ENCODE measurements at regions not wholly inside any gene's neighbourhood (a gene's known extent, or its start where the extent isn't known, plus 50 kb on each side); places are given as distances from the start of the nearest gene placed in this dataset.

GRCh38 chr2:236743921-236744280, 174.3 kb downstream of the ACKR3 start:
- TF ChIP-seq CTCF (IDR thresholded peaks at IDR 0.05) (no peak), POLR2A (IDR thresholded peaks at IDR 0.05) (no peak)
